GM13977 (cell line): ENCODE measurements at regions not wholly inside any gene's neighbourhood (a gene's known extent, or its start where the extent isn't known, plus 50 kb on each side); places are given as distances from the start of the nearest gene placed in this dataset.

ENCODE experiments used
- DNase-seq: peaks from one replicate; pipeline ENCODE4 v3.0.0; 2012; ENCODE audit warnings: low spot score
- in situ Hi-C: fragments of 300-500 bp; cut with MboI; formaldehyde crosslinking; loops from one replicate; pipeline ENCODE4 v1.12.0; 2022; ENCODE audit warnings: low sequenced_read_pairs, low pct_unique_long_range_greater_than_20kb, mixed read lengths, inconsistent platforms; ENCODE audit not compliant: unreplicated experiment
- TF ChIP-seq, protein P1 (sequence below): IDR thresholded peaks from 2 replicates; pipeline ENCODE4 v1.5.1; 2012; ENCODE audit warnings: mild to moderate bottlenecking, control low read depth; ENCODE audit not compliant: insufficient read depth; ENCODE audit errors: extremely low read depth, missing control alignments

DNA sequence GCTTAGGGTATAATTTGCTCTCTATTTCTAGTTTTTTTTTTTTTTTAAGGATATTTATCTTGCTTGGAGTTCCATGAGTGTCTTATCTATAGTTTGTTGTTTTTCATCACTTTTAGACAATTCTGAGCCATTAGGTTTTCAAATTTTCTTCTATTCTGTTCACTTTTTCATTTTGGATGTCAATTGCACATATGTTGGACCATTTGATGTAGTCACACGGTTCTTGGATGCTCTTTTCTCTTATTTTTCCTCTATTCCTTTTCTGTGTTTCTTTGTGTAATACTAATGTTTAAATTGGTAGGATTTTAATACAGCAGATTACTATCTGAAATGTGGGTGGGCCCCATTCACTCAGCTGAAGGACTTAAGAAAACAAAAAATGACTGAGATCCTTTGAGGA is 292.6 kb downstream of the CALCRL start:
- no peak for DNase-seq
- in situ Hi-C loops: loop anchor here (25.0 kb wide), 1 partner anchor 282 kb away; the partner anchor contains the start of gene CALCRL
- TF ChIP-seq, protein P1, sequence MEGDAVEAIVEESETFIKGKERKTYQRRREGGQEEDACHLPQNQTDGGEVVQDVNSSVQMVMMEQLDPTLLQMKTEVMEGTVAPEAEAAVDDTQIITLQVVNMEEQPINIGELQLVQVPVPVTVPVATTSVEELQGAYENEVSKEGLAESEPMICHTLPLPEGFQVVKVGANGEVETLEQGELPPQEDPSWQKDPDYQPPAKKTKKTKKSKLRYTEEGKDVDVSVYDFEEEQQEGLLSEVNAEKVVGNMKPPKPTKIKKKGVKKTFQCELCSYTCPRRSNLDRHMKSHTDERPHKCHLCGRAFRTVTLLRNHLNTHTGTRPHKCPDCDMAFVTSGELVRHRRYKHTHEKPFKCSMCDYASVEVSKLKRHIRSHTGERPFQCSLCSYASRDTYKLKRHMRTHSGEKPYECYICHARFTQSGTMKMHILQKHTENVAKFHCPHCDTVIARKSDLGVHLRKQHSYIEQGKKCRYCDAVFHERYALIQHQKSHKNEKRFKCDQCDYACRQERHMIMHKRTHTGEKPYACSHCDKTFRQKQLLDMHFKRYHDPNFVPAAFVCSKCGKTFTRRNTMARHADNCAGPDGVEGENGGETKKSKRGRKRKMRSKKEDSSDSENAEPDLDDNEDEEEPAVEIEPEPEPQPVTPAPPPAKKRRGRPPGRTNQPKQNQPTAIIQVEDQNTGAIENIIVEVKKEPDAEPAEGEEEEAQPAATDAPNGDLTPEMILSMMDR: no peak

DNA sequence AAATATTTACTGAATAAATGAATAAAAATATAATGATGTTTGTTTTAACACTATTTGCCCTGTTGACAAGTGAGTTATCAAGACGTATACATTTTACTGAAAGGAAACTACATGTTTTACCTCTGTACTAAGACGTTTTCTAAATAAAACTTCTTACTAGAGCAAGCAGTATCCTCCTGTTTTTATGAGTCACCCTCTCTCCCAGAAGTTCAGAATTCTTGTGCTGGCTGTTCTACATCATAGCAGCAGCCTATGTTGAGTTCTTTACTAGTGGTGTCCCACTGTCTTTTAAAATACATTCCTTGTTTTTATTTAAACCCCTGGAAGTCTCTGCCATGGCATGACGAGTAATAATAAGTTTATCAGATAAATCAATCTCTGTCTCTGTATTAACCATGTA is 297.4 kb downstream of the CALCRL start:
- in situ Hi-C loops: loop anchor here (25.0 kb wide), 1 partner anchor 287 kb away; the partner anchor contains the start of gene CALCRL

GRCh38 chr2:187148059-187148714 is 299.2 kb upstream of the ZSWIM2 start:
- in situ Hi-C loops: no loop called here
- no peak for DNase-seq
- TF ChIP-seq, protein P1: no peak

More for the DNA sequence above, 297.4 kb downstream of the CALCRL start:
- TF ChIP-seq, protein P1: no peak
- no peak for DNase-seq

GRCh38 chr2:187143537-187143936 is 294.6 kb upstream of the ZSWIM2 start:
- in situ Hi-C loops: no loop called here
- TF ChIP-seq, protein P1: no peak
- DNase-seq: no peak

DNA sequence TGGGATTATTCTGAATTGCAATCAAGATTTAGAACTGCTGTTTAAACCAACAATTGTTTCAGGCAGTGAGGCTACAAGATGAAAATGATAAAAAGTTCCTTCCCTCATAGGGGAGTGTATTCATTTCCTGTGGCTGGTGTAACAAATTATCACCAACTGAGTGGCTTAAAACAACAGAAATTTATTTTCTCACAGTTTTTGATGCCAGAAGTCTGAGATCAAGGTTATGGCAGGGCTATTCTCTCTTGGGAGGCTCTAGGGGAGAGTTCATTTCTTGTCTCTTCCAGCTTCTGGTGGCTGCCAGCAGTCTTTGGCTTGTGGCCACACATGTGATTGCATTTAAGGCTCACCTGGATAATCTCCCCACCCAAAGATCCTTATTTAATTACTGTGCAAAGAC is 290.5 kb upstream of the ZSWIM2 start:
- in situ Hi-C loops: no loop called here
- TF ChIP-seq, protein P1: no peak
- no peak for DNase-seq

DNA sequence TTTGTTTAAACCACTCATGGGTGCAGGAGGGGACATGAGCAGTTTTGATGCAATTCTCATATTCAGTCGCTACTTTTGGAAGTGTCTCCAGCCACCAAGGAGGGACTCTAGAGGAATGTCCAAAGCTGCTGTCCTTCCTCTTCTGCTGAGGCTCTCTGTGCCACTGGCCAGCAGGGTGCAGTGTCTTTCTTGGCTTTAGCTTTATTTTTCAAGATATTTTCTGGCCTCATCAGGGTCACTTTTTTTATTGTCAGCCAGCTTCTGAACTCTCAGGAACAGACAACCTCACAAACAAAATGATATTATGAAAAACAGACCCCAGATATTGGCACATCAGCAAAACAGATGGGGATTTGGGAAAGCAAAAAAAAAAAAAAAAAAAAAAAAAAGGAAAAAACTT is 289.3 kb upstream of the ZSWIM2 start:
- peak; percentile 3 for DNase-seq
- TF ChIP-seq, protein P1: peak; percentile 79
- in situ Hi-C loops: no loop called here
